GM04503 (cell line): ENCODE measurements at regions not wholly inside any gene's neighbourhood (a gene's known extent, or its start where the extent isn't known, plus 50 kb on each side); places are given as distances from the start of the nearest gene placed in this dataset.
"Not testable (repeated sequence)": the region's sequence is repeated elsewhere in the genome, so short reads cannot be mapped to it uniquely, and the experiment has no call there.

Experiments used
- DNase-seq: peaks from one replicate; pipeline ENCODE4 v3.0.0-alpha.2; 2012; ENCODE audit warnings: low read depth

- no peak for DNase-seq
Measured at GRCh38 chr7:155395176-155395797, 62.6 kb upstream of the EN2 start.

- DNase-seq: no peak
Measured at GRCh38 chr7:155396661-155397060, 61.3 kb upstream of the EN2 start.

GRCh38 chr7:155397758-155398714 is 59.9 kb upstream of the EN2 start:
- not testable (repeated sequence) for DNase-seq

- DNase-seq: no peak
Measured at GRCh38 chr7:155398944-155399343, 59.0 kb upstream of the EN2 start.

GRCh38 chr7:155399577-155399976 is 58.4 kb upstream of the EN2 start:
- no peak for DNase-seq

GRCh38 chr7:155401231-155401630 is 56.7 kb upstream of the EN2 start:
- DNase-seq: no peak

- DNase-seq: no peak
Measured at GRCh38 chr7:155401884-155402283, 56.0 kb upstream of the EN2 start.

- DNase-seq: no peak
Measured at GRCh38 chr7:155402941-155403340, 55.0 kb upstream of the EN2 start.

GRCh38 chr7:155404976-155405375 is 53.0 kb upstream of the EN2 start:
- DNase-seq: no peak

- DNase-seq: no peak
Measured at GRCh38 chr7:155405399-155406318, 52.3 kb upstream of the EN2 start.

- no peak for DNase-seq
Measured at GRCh38 chr7:155407799-155408198, 50.1 kb upstream of the EN2 start.
